Neural cell (in vitro differentiated cells): ENCODE measurements at regions not wholly inside any gene's neighbourhood (a gene's known extent, or its start where the extent isn't known, plus 50 kb on each side); places are given as distances from the start of the nearest gene placed in this dataset.

Experiments used
- CTCF ChIP-seq: fragments of 450-650 bp; IDR thresholded peaks from 2 replicates; pipeline ENCODE4 v1.5.1; 2014; ENCODE audit warnings: antibody characterized with exemption, mild to moderate bottlenecking, moderate library complexity; ENCODE audit not compliant: poor library complexity, severe bottlenecking
- MXI1 ChIP-seq: fragments of 450-650 bp; conservative IDR thresholded peaks from 2 replicates; pipeline ENCODE4 v1.6.1; 2014; ENCODE audit warnings: antibody characterized with exemption, mild to moderate bottlenecking; ENCODE audit not compliant: poor library complexity, severe bottlenecking
- POLR2AphosphoS5 ChIP-seq: IDR thresholded peaks from 2 replicates; pipeline ENCODE4 v1.6.1; 2012
- REST ChIP-seq: IDR thresholded peaks from 2 replicates; pipeline ENCODE4 v1.6.1; 2012; ENCODE audit warnings: borderline replicate concordance
- SMC3 ChIP-seq: fragments of 450-650 bp; conservative IDR thresholded peaks from 2 replicates; pipeline ENCODE4 v1.6.1; 2014; ENCODE audit warnings: antibody characterized with exemption, mild to moderate bottlenecking, moderate library complexity; ENCODE audit not compliant: poor library complexity
- TAF1 ChIP-seq: IDR thresholded peaks from 2 replicates; pipeline ENCODE4 v1.6.1; 2012; ENCODE audit warnings: low read depth

GRCh38 chr10:78781251-78781913 is 287.4 kb upstream of the ZMIZ1 start:
- no peak for TF ChIP-seq CTCF
- TF ChIP-seq SMC3 = no peak
- TF ChIP-seq POLR2AphosphoS5 = no peak
- TF ChIP-seq TAF1 = no peak
- no peak for TF ChIP-seq REST
- no peak for TF ChIP-seq MXI1
